IMR-90 (cell line): ENCODE measurements at regions not wholly inside any gene's neighbourhood (a gene's known extent, or its start where the extent isn't known, plus 50 kb on each side); places are given as distances from the start of the nearest gene placed in this dataset.

Source experiments
- ATAC-seq: fragments of 200-7000 bp; cut with Tn5 transposase; 2 replicates; pipeline ENCODE4 v1.9.1; 2020; ENCODE audit warnings: low read depth, mild to moderate bottlenecking, moderate library complexity
- BruUV-seq: library from RNA; stranded (reverse); fragments of 400-500 nt; replicated peaks from 2 replicates; lab custom pipeline; 2021; lab: Mats Ljungman, UMichigan
- CTCF ChIA-PET: fragments of 300-600 bp; formaldehyde crosslinking; extraction: SDS; loops from one replicate; lab custom pipeline; 2021; ENCODE audit warnings: antibody characterized with exemption; lab: Yijun Ruan, JAX
- POLR2A ChIA-PET: fragments of 300-600 bp; sonication (Branson Sonifier 250); formaldehyde crosslinking; loops from one replicate; lab custom pipeline; 2022; ENCODE audit warnings: antibody characterized with exemption; ENCODE audit not compliant: unreplicated experiment; lab: Charles Lee
- DNase-seq: peaks from one replicate; pipeline ENCODE4 v3.0.0; 2013
- H2AFZ ChIP-seq: replicated peaks from 2 replicates; pipeline ENCODE3; 2013; ENCODE audit warnings: low read length, mild to moderate bottlenecking; ENCODE audit not compliant: poor library complexity
- H2AK5ac ChIP-seq: 2 replicates; pipeline ENCODE4 v1.6.1; 2013; ENCODE audit warnings: low read depth, low read length, inconsistent platforms
- H2AK9ac ChIP-seq: replicated peaks from 2 replicates; pipeline ENCODE3; 2013; ENCODE audit warnings: mild to moderate bottlenecking, low read depth, low read length, moderate library complexity; ENCODE audit not compliant: poor library complexity
- H2BK120ac ChIP-seq: 2 replicates; pipeline ENCODE4 v1.6.1; 2013; ENCODE audit warnings: low read depth, low read length, inconsistent platforms
- H2BK15ac ChIP-seq: 3 replicates; pipeline ENCODE4 v1.6.1; 2013; ENCODE audit warnings: low read depth, low read length, inconsistent platforms
- H2BK20ac ChIP-seq: 2 replicates; pipeline ENCODE4 v1.6.1; 2013; ENCODE audit warnings: low read depth, mild to moderate bottlenecking, inconsistent platforms, low read length, moderate library complexity
- H2BK5ac ChIP-seq: 2 replicates; pipeline ENCODE4 v1.6.1; 2013; ENCODE audit warnings: mild to moderate bottlenecking, low read depth, low read length, inconsistent platforms; ENCODE audit not compliant: poor library complexity, severe bottlenecking
- H3K14ac ChIP-seq: replicated peaks from 2 replicates; pipeline ENCODE4 v1.6.1; 2013; ENCODE audit warnings: low read depth, low read length, inconsistent platforms
- H3K18ac ChIP-seq: 2 replicates; pipeline ENCODE4 v1.6.1; 2013; ENCODE audit warnings: low read depth, low read length, control low read depth
- H3K23ac ChIP-seq: 2 replicates; pipeline ENCODE4 v1.6.1; 2013; ENCODE audit warnings: low read depth, low read length, inconsistent platforms
- H3K27ac ChIP-seq: 2 replicates; pipeline ENCODE4 v1.5.1; 2013; ENCODE audit warnings: mild to moderate bottlenecking, control low read depth, low read length; ENCODE audit not compliant: insufficient read depth
- H3K27me3 ChIP-seq: 2 replicates; pipeline ENCODE4 v1.6.1; 2013; ENCODE audit warnings: low read length; ENCODE audit not compliant: control insufficient read depth, insufficient read depth
- H3K36me3 ChIP-seq: 2 replicates; pipeline ENCODE4 v1.6.1; 2013; ENCODE audit warnings: low read length, mixed read lengths; ENCODE audit not compliant: control insufficient read depth, insufficient read depth
- H3K4ac ChIP-seq: 2 replicates; pipeline ENCODE4 v1.6.1; 2013; ENCODE audit warnings: low read depth, low read length, inconsistent platforms
- H3K4me1 ChIP-seq: 2 replicates; pipeline ENCODE4 v1.6.1; 2013; ENCODE audit warnings: low read length, mixed read lengths; ENCODE audit not compliant: control insufficient read depth, insufficient read depth
- H3K4me2 ChIP-seq: 2 replicates; pipeline ENCODE4 v1.6.1; 2013; ENCODE audit warnings: low read depth, mild to moderate bottlenecking, control low read depth, low read length, moderate library complexity
- H3K4me3 ChIP-seq: 2 replicates; pipeline ENCODE4 v1.5.1; 2013; ENCODE audit warnings: low read depth, mild to moderate bottlenecking, control low read depth, low read length, moderate library complexity; ENCODE audit not compliant: insufficient read depth
- H3K56ac ChIP-seq: 2 replicates; pipeline ENCODE4 v1.6.1; 2013; ENCODE audit warnings: low read length, inconsistent platforms; ENCODE audit not compliant: insufficient read depth; ENCODE audit errors: extremely low read depth
- H3K79me1 ChIP-seq, 2 experiments: 2 replicates each; pipeline ENCODE4 v1.6.1; 2013; ENCODE audit warnings: low read length in 2 of 2, inconsistent platforms in 1 of 2, low read depth in 1 of 2
- H3K9ac ChIP-seq: 2 replicates; pipeline ENCODE4 v1.6.1; 2013; ENCODE audit warnings: low read depth, low read length, control low read depth
- H3K9me1 ChIP-seq: 2 replicates; pipeline ENCODE4 v1.6.1; 2013; ENCODE audit warnings: low read length, inconsistent platforms; ENCODE audit not compliant: insufficient read depth
- H3K9me3 ChIP-seq: 2 replicates; pipeline ENCODE4 v1.6.1; 2013; ENCODE audit warnings: low read length; ENCODE audit not compliant: control insufficient read depth, insufficient read depth
- H4K20me1 ChIP-seq: 2 replicates; pipeline ENCODE4 v1.6.1; 2013; ENCODE audit warnings: low read length, inconsistent platforms; ENCODE audit not compliant: insufficient read depth
- H4K5ac ChIP-seq: 2 replicates; pipeline ENCODE4 v1.6.1; 2013; ENCODE audit warnings: mild to moderate bottlenecking, low read depth, low read length, control low read depth
- H4K8ac ChIP-seq, 2 experiments: 2 replicates each; pipeline ENCODE4 v1.6.1; 2013; ENCODE audit warnings: low read depth in 2 of 2, low read length in 2 of 2, control low read depth in 1 of 2, inconsistent platforms in 1 of 2
- H4K91ac ChIP-seq: 2 replicates; pipeline ENCODE4 v1.6.1; 2013; ENCODE audit warnings: low read depth, low read length, inconsistent platforms; ENCODE audit not compliant: insufficient read depth
- BHLHE40 ChIP-seq: fragments of 150-350 bp; IDR thresholded peaks from 2 replicates; pipeline ENCODE4 v1.6.1; 2016; ENCODE audit warnings: mild to moderate bottlenecking, low read depth, low read length
- CEBPB ChIP-seq: IDR thresholded peaks from 2 replicates; pipeline ENCODE4 v1.6.1; 2012; ENCODE audit warnings: low read depth, low read length, improper control_type of control experiment
- CHD1 ChIP-seq: IDR thresholded peaks from 2 replicates; pipeline ENCODE4 v1.6.1; 2012; ENCODE audit warnings: low read depth, low read length, improper control_type of control experiment
- CTCF ChIP-seq: conservative IDR thresholded peaks from 2 replicates; pipeline ENCODE4 v1.5.1; 2012; ENCODE audit warnings: mild to moderate bottlenecking, low read depth, low read length, improper control_type of control experiment
- ELK1 ChIP-seq: fragments of 150-350 bp; IDR thresholded peaks from 2 replicates; pipeline ENCODE4 v1.6.1; 2016; ENCODE audit warnings: low read depth, mild to moderate bottlenecking, low read length, moderate library complexity, borderline replicate concordance
- FOS ChIP-seq: fragments of 150-350 bp; IDR thresholded peaks from 2 replicates; pipeline ENCODE4 v1.6.1; 2016; ENCODE audit warnings: low read depth, low read length
- MAFK ChIP-seq: IDR thresholded peaks from 2 replicates; pipeline ENCODE4 v1.6.1; 2012; ENCODE audit warnings: low read depth, low read length, improper control_type of control experiment
- MAZ ChIP-seq: IDR thresholded peaks from 2 replicates; pipeline ENCODE4 v1.6.1; 2012; ENCODE audit warnings: low read depth, mild to moderate bottlenecking, low read length, improper control_type of control experiment, moderate library complexity, borderline replicate concordance
- MXI1 ChIP-seq: IDR thresholded peaks from 2 replicates; pipeline ENCODE4 v1.6.1; 2012; ENCODE audit warnings: low read depth, mild to moderate bottlenecking, low read length, moderate library complexity, borderline replicate concordance
- NFE2L2 ChIP-seq: fragments of 150-350 bp; IDR thresholded peaks from 2 replicates; pipeline ENCODE4 v1.6.1; 2016; ENCODE audit warnings: low read depth, mild to moderate bottlenecking, low read length
- POLR2A ChIP-seq: IDR thresholded peaks from 2 replicates; pipeline ENCODE4 v1.6.1; 2012; ENCODE audit warnings: mild to moderate bottlenecking, low read depth, low read length
- RAD21 ChIP-seq: IDR thresholded peaks from 2 replicates; pipeline ENCODE4 v1.6.1; 2012; ENCODE audit warnings: low read length, improper control_type of control experiment
- RCOR1 ChIP-seq: IDR thresholded peaks from 2 replicates; pipeline ENCODE4 v1.6.1; 2012; ENCODE audit warnings: mild to moderate bottlenecking, low read length, improper control_type of control experiment; ENCODE audit not compliant: insufficient replicate concordance
- RFX5 ChIP-seq: IDR thresholded peaks from 2 replicates; pipeline ENCODE4 v1.8.0; 2012; ENCODE audit warnings: low read depth, mild to moderate bottlenecking, low read length, moderate library complexity
- SMC3 ChIP-seq: fragments of 150-350 bp; IDR thresholded peaks from 2 replicates; pipeline ENCODE4 v1.6.1; 2016; ENCODE audit warnings: low read depth, mild to moderate bottlenecking, antibody characterized with exemption, low read length, moderate library complexity
- WGBS, 2 experiments: methylation state at CpG; one replicate each; pipeline versions ENCODE4 v1.1.5 to v1.1.7; 2013; ENCODE audit warnings: missing lambda C conversion rate in 2 of 2; ENCODE audit not compliant: insufficient read length in 1 of 2; ENCODE audit errors: extremely low coverage in 2 of 2; 5-methylcytosine and 5-hydroxymethylcytosine counted together
- dilution Hi-C: fragments of 300-500 bp; cut with HindIII; formaldehyde crosslinking; loops from one replicate; pipeline ENCODE4 v1.14.3; 2018; ENCODE audit warnings: low sequenced_read_pairs; ENCODE audit not compliant: unreplicated experiment
- in situ Hi-C: fragments of 300-500 bp; cut with MboI; formaldehyde crosslinking; loops from 3 replicates; pipeline ENCODE4 v1.14.3; 2019; ENCODE audit warnings: low sequenced_read_pairs, inconsistent platforms, mixed read lengths
- intact Hi-C: fragments of 100-400 bp; cut with micrococcal nuclease; formaldehyde crosslinking; loops from 2 replicates; pipeline ENCODE4 v1.10.0; 2022
- TF ChIP-seq, protein P1 (sequence below): fragments of 150-350 bp; IDR thresholded peaks from 2 replicates; pipeline ENCODE4 v1.6.1; 2017; ENCODE audit warnings: mild to moderate bottlenecking, antibody characterized with exemption, low read length, low read depth

DNA sequence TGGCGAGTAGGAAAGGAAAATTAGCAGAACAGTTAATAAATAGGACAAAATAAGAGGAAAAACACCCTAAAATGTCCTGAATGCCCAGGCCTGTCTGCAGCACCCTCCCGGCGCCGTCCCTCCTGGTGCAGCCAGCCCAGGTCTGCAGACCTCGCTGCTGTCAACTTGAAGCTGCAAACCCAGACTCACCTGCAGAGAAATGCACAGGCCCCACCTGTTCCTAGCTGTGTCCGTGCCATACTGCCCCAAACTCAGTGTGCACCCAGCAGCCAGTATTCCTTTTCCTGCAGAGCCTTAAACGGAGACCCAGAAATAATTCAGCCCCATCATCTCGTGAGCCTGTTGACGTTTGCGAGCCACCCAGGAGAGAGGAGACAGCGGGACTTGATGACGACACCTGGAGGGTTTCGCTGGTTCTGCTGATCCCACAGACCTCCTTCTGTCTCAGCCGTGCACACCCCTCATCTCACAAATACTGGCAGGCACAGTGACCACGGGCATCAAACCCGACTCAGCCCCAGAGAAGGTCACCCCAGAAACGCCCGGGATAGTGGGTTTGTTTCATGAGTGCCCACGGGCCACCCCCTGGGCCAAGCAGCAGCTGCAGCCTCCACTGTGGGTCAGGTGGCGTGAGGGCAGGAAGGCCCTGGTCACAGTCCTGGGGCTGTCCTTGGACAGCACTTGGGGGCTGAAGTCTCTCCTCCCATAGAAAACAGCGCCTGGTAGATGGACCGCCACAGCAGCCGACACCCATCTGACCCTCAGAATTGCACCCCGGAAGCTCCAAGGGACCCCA lies 239.5 kb upstream of the SALL3 start:
- no peak overlapping the region for H3K4me3 ChIP-seq
- no peak overlapping the region for H3K56ac ChIP-seq
- intact Hi-C loops (no loop called here), in situ Hi-C loops (no loop called here), dilution Hi-C loops (no loop called here)
- H3K4ac ChIP-seq: no peak overlapping the region
- no peak overlapping the region for H4K8ac ChIP-seq
- BruUV-seq: no TSS peak
- no peak overlapping the region for H2AK5ac ChIP-seq
- ChIA-PET CTCF (no interaction called here), POLR2A (no interaction called here)
- no peaks in the 10 kb centered on the region for H3K27me3 ChIP-seq
- no peaks in the 10 kb centered on the region for H3K36me3 ChIP-seq
- no peak overlapping the region for H3K27ac ChIP-seq
- H3K4me2 ChIP-seq: no peak overlapping the region
- no peak overlapping the region for H2AFZ ChIP-seq
- no peak overlapping the region for H4K91ac ChIP-seq
- no peak overlapping the region for H4K5ac ChIP-seq
- no peaks in the 10 kb centered on the region for H4K20me1 ChIP-seq
- no peaks in the 10 kb centered on the region for H3K79me1 ChIP-seq
- H2BK120ac ChIP-seq: no peak overlapping the region
- no peak overlapping the region for H2AK9ac ChIP-seq
- no peak overlapping the region for H2BK20ac ChIP-seq
- no peak overlapping the region for H2BK15ac ChIP-seq
- H3K14ac ChIP-seq: no peak overlapping the region
- H3K4me1 ChIP-seq: no peaks in the 10 kb centered on the region
- H2BK5ac ChIP-seq: no peak overlapping the region
- no peak for DNase-seq
- TF ChIP-seq CHD1: no peak
- TF ChIP-seq FOS: no peak
- TF ChIP-seq BHLHE40: no peak
- no peak for TF ChIP-seq ELK1
- TF ChIP-seq MXI1: no peak
- no peak for TF ChIP-seq CTCF
- TF ChIP-seq MAZ: no peak
- TF ChIP-seq MAFK: no peak
- no peak for TF ChIP-seq RAD21
- no peak for TF ChIP-seq NFE2L2
- TF ChIP-seq CEBPB: no peak
- TF ChIP-seq, protein P1, sequence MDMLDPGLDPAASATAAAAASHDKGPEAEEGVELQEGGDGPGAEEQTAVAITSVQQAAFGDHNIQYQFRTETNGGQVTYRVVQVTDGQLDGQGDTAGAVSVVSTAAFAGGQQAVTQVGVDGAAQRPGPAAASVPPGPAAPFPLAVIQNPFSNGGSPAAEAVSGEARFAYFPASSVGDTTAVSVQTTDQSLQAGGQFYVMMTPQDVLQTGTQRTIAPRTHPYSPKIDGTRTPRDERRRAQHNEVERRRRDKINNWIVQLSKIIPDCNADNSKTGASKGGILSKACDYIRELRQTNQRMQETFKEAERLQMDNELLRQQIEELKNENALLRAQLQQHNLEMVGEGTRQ: no peak
- no peak for TF ChIP-seq RFX5
- no peak for TF ChIP-seq RCOR1
- no peak for TF ChIP-seq SMC3
- no peak for TF ChIP-seq POLR2A
- H3K9me3 ChIP-seq: peaks cover 65% of the 10 kb centered on the region
- no peak for ATAC-seq
- H3K18ac ChIP-seq: no peak overlapping the region
- no peak overlapping the region for H3K9ac ChIP-seq
- no peak overlapping the region for H3K23ac ChIP-seq
- H3K9me1 ChIP-seq: no peaks in the 10 kb centered on the region
- 65% methylated on average over 4 of the region's 24 CpGs; no CpG with 5 or more reads in 1 of the 2 experiments for WGBS, 2 experiments
